ENCODE measurements at regions not wholly inside any gene's neighbourhood (a gene's known extent, or its start where the extent isn't known, plus 50 kb on each side); places are given as distances from the start of the nearest gene placed in this dataset.

DNA sequence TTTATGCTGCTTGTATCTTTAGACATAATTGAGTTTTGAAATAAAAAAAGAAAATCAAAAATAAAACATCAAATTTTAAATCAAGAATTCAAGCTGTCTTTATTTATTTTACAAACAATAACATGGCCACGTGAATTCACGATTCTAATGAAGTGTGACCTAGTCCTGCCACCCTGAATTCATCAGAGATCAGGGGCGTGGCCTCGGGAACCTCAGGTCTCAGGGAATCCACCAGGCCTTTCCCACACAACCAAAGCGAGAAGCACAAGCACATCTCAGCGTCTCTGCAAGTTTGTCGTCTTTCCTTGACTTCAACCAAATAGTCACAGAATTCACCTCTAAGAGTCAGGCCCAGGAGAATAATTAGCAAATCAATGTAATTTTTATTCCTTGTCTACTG, 107.9 kb downstream of the DACT2 start:
- H3K4me3 ChIP-seq (ENCODE audit: low read length) = no peak overlapping the region
- TF ChIP-seq, protein P1, sequence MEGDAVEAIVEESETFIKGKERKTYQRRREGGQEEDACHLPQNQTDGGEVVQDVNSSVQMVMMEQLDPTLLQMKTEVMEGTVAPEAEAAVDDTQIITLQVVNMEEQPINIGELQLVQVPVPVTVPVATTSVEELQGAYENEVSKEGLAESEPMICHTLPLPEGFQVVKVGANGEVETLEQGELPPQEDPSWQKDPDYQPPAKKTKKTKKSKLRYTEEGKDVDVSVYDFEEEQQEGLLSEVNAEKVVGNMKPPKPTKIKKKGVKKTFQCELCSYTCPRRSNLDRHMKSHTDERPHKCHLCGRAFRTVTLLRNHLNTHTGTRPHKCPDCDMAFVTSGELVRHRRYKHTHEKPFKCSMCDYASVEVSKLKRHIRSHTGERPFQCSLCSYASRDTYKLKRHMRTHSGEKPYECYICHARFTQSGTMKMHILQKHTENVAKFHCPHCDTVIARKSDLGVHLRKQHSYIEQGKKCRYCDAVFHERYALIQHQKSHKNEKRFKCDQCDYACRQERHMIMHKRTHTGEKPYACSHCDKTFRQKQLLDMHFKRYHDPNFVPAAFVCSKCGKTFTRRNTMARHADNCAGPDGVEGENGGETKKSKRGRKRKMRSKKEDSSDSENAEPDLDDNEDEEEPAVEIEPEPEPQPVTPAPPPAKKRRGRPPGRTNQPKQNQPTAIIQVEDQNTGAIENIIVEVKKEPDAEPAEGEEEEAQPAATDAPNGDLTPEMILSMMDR (conservative IDR thresholded peaks at IDR 0.05; ENCODE audit: low read depth, low read length) = no peak
- DNase-seq (ENCODE audit: low read depth) = no peak

DNA sequence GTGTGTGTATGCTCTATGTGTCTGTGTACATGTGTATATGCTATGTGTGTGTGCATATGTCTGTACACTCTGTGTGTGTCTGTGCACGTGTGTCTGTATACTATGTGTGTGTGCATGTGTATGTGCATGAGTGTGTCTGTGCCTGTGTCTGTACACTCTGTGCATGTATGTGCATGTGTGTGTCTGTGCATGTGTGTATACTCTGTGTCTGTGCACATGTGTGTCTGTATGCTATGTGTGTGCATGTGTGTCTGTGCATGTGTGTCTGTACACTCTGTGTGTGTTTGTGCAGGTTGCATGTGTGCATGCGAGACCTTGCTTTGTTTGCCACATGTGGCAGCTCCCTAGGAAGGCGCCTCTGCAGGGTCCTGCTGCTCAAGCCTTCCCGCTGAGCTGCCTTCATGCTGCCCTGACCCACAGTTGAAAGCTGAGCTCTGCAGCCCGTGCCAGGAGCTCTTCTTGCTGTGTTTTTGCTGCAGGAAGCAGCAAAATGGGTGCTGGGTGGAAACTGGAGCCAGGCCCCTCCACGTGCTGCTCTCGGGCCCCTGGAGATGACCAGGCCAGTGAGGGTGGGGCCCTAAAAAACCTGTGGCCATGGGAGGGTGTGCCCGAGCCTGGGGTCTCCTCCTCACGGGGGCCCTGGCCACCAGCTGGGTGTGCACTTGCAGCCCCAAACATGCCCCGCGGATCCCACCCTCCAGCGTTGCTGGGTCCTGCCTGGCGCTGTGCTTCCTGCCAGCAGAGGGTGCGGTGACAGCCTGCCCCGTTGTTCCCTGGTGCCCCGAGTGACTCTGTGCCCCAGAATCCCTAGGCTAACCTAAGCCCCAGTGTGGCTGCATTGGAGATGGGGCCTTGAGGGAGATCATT, 109.1 kb downstream of the DACT2 start:
- TF ChIP-seq, protein P1 (conservative IDR thresholded peaks at IDR 0.05; ENCODE audit: low read depth, low read length) = no peak
- no peak for DNase-seq (ENCODE audit: low read depth)
- no peak overlapping the region for H3K4me3 ChIP-seq (ENCODE audit: low read length)

DNA sequence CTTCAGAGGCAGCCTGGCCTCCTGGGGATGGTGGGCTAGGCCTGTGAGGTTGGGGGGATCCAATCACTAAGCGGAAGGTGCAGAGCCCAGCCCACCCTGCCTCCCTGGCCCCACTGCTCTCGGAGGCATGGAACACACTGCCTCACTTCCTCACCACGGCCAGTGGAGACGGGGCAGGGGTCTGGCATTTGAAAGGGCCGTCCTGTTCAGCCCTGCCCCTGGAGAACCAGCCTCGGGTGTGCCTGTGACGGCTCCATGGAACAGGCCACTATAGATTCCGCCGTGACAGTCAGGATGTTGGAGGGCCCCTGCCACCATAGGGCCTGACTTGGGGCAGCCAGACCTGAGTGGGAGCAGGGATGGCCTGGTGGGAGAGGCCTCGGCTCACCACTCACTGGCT, 110.2 kb downstream of the DACT2 start:
- TF ChIP-seq, protein P1 (conservative IDR thresholded peaks at IDR 0.05; ENCODE audit: low read depth, low read length) = no peak
- DNase-seq (ENCODE audit: low read depth) = no peak
- no peak overlapping the region for H3K4me3 ChIP-seq (ENCODE audit: low read length)

DNA sequence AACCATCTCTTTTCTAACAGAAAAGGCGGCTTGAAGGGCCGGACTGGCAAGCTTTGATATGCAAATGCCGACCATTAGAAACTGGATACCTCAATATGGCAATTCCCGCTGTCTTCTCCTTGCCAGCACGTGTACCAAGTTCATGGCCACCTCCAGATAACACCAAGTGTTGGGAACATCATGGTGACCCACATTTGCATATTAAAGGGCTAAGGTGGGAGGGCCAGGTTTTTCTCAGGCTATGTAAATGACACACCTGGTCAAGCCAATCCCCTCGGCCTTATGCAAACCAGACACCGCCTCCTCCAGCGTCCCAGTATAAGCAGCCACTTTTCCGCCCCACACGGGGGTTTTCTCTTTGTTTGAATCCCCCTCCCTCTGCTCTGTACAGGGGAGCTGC, 110.7 kb downstream of the DACT2 start:
- DNase-seq (ENCODE audit: low read depth) = no peak
- H3K4me3 ChIP-seq (ENCODE audit: low read length) = no peak overlapping the region
- TF ChIP-seq, protein P1 (conservative IDR thresholded peaks at IDR 0.05; ENCODE audit: low read depth, low read length) = no peak

DNA sequence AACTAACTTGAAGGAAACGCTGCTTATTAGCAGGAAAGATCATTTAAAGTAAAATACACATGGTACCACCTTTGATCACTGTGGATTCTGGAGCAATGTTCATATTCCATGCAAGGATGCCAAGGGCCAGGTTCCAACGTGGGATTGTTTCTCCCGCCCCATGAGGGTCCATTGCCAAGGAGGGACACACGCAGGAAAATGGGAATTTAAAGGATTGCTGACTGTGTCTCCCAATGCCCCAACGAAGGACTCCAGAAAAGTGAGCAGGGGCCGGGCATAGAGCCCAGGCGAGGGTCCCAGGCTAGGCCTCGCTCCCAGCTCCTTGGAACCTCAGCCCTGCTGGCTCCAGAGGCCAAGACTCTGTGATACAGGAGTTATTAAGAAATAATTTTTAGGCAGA, 111.2 kb downstream of the DACT2 start:
- no peak overlapping the region for H3K4me3 ChIP-seq (ENCODE audit: low read length)
- DNase-seq (ENCODE audit: low read depth) = no peak
- TF ChIP-seq, protein P1 (conservative IDR thresholded peaks at IDR 0.05; ENCODE audit: low read depth, low read length) = no peak

DNA sequence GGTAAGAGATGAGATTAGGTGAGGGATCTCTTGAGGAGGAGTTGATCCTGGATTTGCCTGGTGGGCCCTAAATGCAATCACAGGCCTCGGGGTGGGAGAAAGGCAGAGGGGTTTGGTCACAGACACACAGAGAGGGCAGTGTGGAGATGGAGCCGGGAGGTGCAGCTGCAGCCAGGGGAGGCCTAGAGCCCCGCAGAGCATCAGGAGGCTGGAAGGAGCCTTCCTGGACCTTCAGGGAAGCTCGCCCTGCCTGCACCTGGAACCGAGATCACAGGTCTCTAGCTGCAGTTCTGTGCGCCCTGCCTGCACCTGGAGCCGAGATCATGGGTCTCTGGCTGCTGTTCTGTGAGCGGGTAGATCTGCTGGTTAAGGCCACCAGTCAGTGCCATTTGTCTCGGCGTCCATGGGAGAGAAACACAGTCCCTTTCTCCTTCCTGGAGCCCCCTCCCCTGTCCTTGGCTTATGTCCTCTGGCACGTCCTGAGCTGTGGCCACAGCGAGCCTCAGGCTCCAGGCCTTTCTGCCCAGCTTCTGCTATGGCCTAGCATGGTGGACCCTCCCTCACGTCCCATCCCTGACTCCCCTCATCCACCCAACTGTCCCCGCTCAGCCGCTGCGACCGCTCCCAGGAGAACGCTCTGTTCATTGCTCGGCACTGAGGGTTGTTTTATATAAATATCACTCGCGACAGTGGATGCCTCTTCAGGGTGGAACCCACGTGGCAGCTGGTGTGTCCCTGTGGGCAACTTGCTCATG, 112.0 kb downstream of the DACT2 start:
- DNase-seq (ENCODE audit: low read depth) = no peak
- no peak overlapping the region for H3K4me3 ChIP-seq (ENCODE audit: low read length)
- TF ChIP-seq, protein P1 (conservative IDR thresholded peaks at IDR 0.05; ENCODE audit: low read depth, low read length) = no peak

Measured in retinal pigment epithelial cell (primary cell).